ENCODE measurements at regions not wholly inside any gene's neighbourhood (a gene's known extent, or its start where the extent isn't known, plus 50 kb on each side); places are given as distances from the start of the nearest gene placed in this dataset.

DNA sequence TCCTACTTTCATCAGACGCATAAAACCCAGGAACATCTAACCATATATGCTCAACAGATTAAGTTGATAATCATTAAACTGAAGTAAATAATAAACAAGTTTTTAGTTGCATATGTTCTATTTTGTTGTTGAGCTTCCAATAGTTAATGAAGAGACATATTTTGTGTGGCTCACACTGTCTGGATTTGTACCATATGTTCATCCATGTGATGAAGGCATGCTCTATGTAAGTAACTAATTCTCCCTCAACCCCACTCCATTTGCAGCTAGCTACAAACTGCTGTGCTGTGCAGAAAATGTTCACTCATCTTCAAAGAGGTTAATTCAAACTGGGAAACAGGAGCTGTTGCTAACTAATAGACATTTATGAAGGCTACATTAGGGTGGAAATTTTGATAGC is 589.7 kb upstream of the LRRC4C start:
- TF ChIP-seq, protein P1, sequence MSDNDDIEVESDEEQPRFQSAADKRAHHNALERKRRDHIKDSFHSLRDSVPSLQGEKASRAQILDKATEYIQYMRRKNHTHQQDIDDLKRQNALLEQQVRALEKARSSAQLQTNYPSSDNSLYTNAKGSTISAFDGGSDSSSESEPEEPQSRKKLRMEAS (IDR thresholded peaks at IDR 0.05), result no peak
- TF ChIP-seq RAD21 (IDR thresholded peaks at IDR 0.05; ENCODE audit: low read depth), result no peak
- TF ChIP-seq, protein P2, sequence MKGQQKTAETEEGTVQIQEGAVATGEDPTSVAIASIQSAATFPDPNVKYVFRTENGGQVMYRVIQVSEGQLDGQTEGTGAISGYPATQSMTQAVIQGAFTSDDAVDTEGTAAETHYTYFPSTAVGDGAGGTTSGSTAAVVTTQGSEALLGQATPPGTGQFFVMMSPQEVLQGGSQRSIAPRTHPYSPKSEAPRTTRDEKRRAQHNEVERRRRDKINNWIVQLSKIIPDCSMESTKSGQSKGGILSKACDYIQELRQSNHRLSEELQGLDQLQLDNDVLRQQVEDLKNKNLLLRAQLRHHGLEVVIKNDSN (IDR thresholded peaks at IDR 0.05), result no peak
- no peak for TF ChIP-seq EP300 (IDR thresholded peaks at IDR 0.05; ENCODE audit: borderline replicate concordance)
- no peak for TF ChIP-seq TCF12 (IDR thresholded peaks at IDR 0.05; ENCODE audit: low read depth)
- TF ChIP-seq TEAD4 (IDR thresholded peaks at IDR 0.05), result no peak
- TF ChIP-seq, protein P3, sequence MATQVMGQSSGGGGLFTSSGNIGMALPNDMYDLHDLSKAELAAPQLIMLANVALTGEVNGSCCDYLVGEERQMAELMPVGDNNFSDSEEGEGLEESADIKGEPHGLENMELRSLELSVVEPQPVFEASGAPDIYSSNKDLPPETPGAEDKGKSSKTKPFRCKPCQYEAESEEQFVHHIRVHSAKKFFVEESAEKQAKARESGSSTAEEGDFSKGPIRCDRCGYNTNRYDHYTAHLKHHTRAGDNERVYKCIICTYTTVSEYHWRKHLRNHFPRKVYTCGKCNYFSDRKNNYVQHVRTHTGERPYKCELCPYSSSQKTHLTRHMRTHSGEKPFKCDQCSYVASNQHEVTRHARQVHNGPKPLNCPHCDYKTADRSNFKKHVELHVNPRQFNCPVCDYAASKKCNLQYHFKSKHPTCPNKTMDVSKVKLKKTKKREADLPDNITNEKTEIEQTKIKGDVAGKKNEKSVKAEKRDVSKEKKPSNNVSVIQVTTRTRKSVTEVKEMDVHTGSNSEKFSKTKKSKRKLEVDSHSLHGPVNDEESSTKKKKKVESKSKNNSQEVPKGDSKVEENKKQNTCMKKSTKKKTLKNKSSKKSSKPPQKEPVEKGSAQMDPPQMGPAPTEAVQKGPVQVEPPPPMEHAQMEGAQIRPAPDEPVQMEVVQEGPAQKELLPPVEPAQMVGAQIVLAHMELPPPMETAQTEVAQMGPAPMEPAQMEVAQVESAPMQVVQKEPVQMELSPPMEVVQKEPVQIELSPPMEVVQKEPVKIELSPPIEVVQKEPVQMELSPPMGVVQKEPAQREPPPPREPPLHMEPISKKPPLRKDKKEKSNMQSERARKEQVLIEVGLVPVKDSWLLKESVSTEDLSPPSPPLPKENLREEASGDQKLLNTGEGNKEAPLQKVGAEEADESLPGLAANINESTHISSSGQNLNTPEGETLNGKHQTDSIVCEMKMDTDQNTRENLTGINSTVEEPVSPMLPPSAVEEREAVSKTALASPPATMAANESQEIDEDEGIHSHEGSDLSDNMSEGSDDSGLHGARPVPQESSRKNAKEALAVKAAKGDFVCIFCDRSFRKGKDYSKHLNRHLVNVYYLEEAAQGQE (IDR thresholded peaks at IDR 0.05; ENCODE audit: low read depth), result no peak
- no peak for TF ChIP-seq TAF1 (IDR thresholded peaks at IDR 0.05; ENCODE audit: low read depth)
- TF ChIP-seq EGR1 (IDR thresholded peaks at IDR 0.05), result no peak

GRCh38 chr11:42049650-42050049 is 590.2 kb upstream of the LRRC4C start:
- no peak for TF ChIP-seq TEAD4 (IDR thresholded peaks at IDR 0.05)
- no peak for TF ChIP-seq EGR1 (IDR thresholded peaks at IDR 0.05)
- TF ChIP-seq TCF12 (IDR thresholded peaks at IDR 0.05; ENCODE audit: low read depth), result no peak
- no peak for TF ChIP-seq EP300 (IDR thresholded peaks at IDR 0.05; ENCODE audit: borderline replicate concordance)
- TF ChIP-seq YY1 (IDR thresholded peaks at IDR 0.05; ENCODE audit: low read depth), result no peak
- TF ChIP-seq FOXM1 (IDR thresholded peaks at IDR 0.05; ENCODE audit: borderline replicate concordance, low read depth), result no peak
- TF ChIP-seq, protein P1 (IDR thresholded peaks at IDR 0.05), result no peak

DNA sequence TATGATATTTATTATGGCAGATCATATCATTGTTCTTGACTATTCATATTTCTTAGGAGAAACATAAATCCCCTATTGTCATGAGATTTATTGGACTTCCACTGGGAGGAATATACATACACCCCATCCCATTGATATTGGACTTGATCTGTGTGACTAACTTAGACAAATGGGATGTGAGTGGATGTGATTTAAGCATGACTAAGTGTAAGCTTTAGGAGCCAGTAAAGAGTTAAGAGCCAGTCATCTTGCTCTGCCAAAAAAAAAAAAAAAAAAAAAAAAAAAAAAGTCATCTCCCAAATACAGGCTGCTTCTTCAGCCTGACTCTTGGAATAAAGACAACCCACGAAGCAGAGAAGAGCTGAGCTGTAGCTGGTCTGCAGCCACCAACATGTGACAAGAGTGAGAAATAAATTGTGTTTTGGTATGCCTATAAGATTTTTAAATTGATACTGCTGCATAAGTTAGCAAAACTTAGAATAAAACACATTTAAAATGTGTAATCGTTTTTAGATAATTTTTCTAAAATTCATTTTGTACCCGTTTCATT is 595.0 kb upstream of the LRRC4C start:
- TF ChIP-seq, protein P1 (IDR thresholded peaks at IDR 0.05), result no peak
- no peak for TF ChIP-seq RAD21 (IDR thresholded peaks at IDR 0.05; ENCODE audit: low read depth)
- TF ChIP-seq CREB1 (IDR thresholded peaks at IDR 0.05; ENCODE audit: low read depth), result no peak
- TF ChIP-seq EP300 (IDR thresholded peaks at IDR 0.05; ENCODE audit: borderline replicate concordance), result no peak
- no peak for TF ChIP-seq TEAD4 (IDR thresholded peaks at IDR 0.05)
- TF ChIP-seq TAF1 (IDR thresholded peaks at IDR 0.05; ENCODE audit: low read depth), result no peak
- no peak for TF ChIP-seq FOXM1 (IDR thresholded peaks at IDR 0.05; ENCODE audit: borderline replicate concordance, low read depth)

- TF ChIP-seq, protein P2 (IDR thresholded peaks at IDR 0.05), result no peak
These were observed 596.2 kb upstream of the LRRC4C start for GRCh38 chr11:42055606-42056005.

GRCh38 chr11:42058794-42059193 is 599.3 kb upstream of the LRRC4C start:
- TF ChIP-seq TCF12 (IDR thresholded peaks at IDR 0.05; ENCODE audit: low read depth) (no peak), CEBPB (IDR thresholded peaks at IDR 0.05) (no peak), CREB1 (IDR thresholded peaks at IDR 0.05; ENCODE audit: low read depth) (no peak), ZBTB7A (IDR thresholded peaks at IDR 0.05; ENCODE audit: low read depth) (no peak), EGR1 (IDR thresholded peaks at IDR 0.05) (no peak), TEAD4 (IDR thresholded peaks at IDR 0.05) (no peak), RAD21 (IDR thresholded peaks at IDR 0.05; ENCODE audit: low read depth) (no peak), FOXM1 (IDR thresholded peaks at IDR 0.05; ENCODE audit: borderline replicate concordance, low read depth) (no peak)

GRCh38 chr11:42065199-42065598 is 605.7 kb upstream of the LRRC4C start:
- TF ChIP-seq TAF1 (IDR thresholded peaks at IDR 0.05; ENCODE audit: low read depth), result no peak
- no peak for TF ChIP-seq EP300 (IDR thresholded peaks at IDR 0.05; ENCODE audit: borderline replicate concordance)
- no peak for TF ChIP-seq RAD21 (IDR thresholded peaks at IDR 0.05; ENCODE audit: low read depth)
- no peak for TF ChIP-seq EGR1 (IDR thresholded peaks at IDR 0.05)
- TF ChIP-seq NFIC (IDR thresholded peaks at IDR 0.05), result no peak
- no peak for TF ChIP-seq ZBTB7A (IDR thresholded peaks at IDR 0.05; ENCODE audit: low read depth)
- no peak for TF ChIP-seq TCF12 (IDR thresholded peaks at IDR 0.05; ENCODE audit: low read depth)
- TF ChIP-seq, protein P1 (IDR thresholded peaks at IDR 0.05), result no peak
- TF ChIP-seq, protein P3 (IDR thresholded peaks at IDR 0.05; ENCODE audit: low read depth), result no peak
- no peak for TF ChIP-seq TEAD4 (IDR thresholded peaks at IDR 0.05)
- no peak for TF ChIP-seq YY1 (IDR thresholded peaks at IDR 0.05; ENCODE audit: low read depth)
- no peak for TF ChIP-seq FOXM1 (IDR thresholded peaks at IDR 0.05; ENCODE audit: borderline replicate concordance, low read depth)
